NCI-H2107 treated with DMSO at 0.1 percent for 48 hours (cell line): ENCODE measurements at regions not wholly inside any gene's neighbourhood (a gene's known extent, or its start where the extent isn't known, plus 50 kb on each side); places are given as distances from the start of the nearest gene placed in this dataset.

ENCODE experiments used
- DNase-seq: peaks from one replicate; lab custom pipeline; 2025; ENCODE audit not compliant: unreplicated experiment; lab: John Stamatoyannopoulos, UW

DNA sequence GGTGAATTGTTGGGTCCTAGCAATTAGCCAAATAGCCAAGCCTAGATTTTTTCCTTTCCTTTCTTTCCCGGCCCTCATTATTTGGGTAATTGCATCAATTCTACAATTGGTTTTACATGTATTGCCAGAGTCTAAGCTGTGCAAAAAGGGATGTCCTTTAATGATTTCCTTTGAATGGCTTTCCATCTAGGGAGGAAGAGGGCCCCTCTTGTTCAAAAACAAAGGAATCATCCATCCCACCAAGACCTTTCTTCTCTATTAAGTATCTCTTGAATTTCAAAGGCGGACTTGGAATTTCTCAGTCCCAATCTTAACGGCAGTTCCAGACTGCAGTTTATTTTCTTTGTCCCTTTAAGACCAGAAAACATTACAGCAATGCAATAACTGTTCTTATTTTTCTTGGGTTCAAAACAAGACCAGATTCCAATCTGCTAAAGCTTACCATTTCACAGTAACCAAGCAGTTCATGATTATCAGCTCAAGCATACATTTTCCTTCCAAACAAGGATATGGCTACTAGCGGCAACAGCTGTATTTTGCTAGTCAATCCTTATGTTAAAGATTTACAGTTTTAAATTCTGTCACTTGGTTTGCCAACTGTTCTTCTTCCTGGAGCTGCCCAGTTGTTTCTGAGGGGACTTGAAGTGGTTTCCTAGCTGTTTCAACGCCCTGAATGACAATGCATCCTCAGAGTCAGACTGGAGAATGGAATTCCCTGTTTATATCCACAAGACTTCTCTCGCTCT is 91.4 kb upstream of the LRIG1 start:
- DNase-seq, result no peak

- DNase-seq, result no peak
These were observed 92.3 kb upstream of the LRIG1 start for GRCh38 chr3:66592927-66593625.

- no peak for DNase-seq
These were observed 93.2 kb upstream of the LRIG1 start for GRCh38 chr3:66593978-66594377.

- DNase-seq, result no peak
These were observed 96.6 kb upstream of the LRIG1 start for GRCh38 chr3:66597308-66597863.

- DNase-seq, result no peak
These were observed 97.3 kb upstream of the LRIG1 start for GRCh38 chr3:66598168-66598567.

DNA sequence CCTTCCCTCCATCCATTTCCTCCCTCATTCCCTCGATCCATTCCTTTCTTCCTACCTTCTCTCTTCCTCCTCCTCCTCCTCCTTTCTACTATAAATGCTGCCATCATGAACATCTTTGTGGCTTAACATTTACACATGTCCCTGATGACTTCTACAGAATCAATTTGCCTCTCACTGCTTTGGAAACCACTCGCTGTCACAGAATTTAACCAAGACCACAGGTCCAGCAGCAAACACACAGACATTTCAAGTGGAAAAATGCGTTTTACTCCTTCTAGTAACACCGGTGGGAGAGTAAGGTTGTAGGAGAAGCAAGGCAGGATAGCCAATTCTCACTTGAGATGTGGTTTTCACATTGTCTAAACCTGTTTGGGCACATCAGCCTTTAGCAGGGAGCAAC is 101.4 kb upstream of the LRIG1 start:
- no peak for DNase-seq

DNA sequence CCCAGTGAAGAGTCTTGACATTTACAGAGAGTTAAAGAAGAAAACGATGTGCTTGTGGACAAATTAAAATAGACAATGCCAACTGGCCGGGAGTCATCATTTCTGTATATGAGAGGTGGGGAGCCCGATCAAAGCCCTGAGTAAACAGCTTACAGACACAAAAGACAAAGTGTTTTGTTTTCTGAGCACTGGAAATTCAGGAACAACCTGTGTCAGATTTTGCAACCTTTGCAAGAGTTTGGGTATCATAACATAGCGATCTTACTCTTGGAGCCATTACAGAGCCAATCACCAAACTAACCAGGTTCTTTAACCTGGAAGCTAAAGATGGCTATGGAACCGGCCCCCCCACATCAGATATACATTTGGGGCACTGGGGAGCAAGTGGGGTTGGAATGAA is 101.9 kb upstream of the LRIG1 start:
- no peak for DNase-seq

DNA sequence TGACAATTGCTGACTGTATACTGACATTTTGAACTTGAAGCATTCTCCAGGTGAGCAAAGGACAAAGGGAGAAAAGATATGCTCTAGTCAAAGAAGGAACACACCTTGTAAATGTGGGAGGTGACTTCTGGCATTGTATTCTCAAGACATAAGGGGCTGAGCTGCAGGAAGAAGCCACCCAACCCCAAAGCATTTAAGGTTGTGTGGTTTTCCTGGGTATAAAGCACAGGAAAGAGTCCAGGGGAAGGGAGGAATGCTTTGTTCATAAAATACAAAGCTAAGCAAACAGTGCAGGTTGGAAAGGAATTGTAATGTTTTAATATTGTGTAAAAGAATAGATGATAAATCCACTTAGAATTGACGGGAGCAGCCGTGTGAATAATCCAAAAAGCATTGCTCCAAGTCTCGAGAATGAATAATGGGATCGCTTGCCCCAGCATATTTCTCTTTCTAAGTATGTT is 102.4 kb upstream of the LRIG1 start:
- no peak for DNase-seq

- no peak for DNase-seq
These were observed 103.7 kb upstream of the LRIG1 start for GRCh38 chr3:66604481-66604880.

- no peak for DNase-seq
These were observed 105.3 kb upstream of the LRIG1 start for GRCh38 chr3:66606126-66606525.

- DNase-seq, result no peak
These were observed 106.0 kb upstream of the LRIG1 start for GRCh38 chr3:66606868-66607267.

GRCh38 chr3:66609660-66610561 is 109.1 kb upstream of the LRIG1 start:
- DNase-seq, result no peak

GRCh38 chr3:66610562-66610909 is 109.7 kb upstream of the LRIG1 start:
- no peak for DNase-seq

GRCh38 chr3:66615643-66616301 is 115.0 kb upstream of the LRIG1 start:
- DNase-seq, result no peak

GRCh38 chr3:66617351-66617750 is 116.5 kb upstream of the LRIG1 start:
- DNase-seq, result no peak

- no peak for DNase-seq
These were observed 117.2 kb upstream of the LRIG1 start for GRCh38 chr3:66618066-66618465.

DNA sequence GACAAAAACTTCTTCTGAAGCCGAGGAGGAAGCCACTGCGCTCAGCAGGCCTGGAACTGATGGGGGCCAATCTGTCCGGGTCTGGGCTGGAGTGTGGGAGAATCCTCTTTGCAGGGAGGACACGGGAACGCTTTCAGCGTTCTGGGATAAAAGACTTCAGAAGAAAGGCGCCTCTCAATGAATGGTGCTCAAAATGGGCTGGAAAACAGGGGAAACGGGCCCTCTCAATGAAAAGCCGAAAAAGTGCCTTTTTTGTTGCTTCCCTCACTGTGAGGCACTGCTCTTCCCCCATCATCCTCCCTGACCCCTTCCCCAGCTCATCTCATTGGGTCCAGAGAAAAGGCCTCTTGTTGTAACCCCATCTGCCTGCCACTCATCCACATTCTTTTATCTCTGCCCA is 119.5 kb upstream of the LRIG1 start:
- no peak for DNase-seq

DNA sequence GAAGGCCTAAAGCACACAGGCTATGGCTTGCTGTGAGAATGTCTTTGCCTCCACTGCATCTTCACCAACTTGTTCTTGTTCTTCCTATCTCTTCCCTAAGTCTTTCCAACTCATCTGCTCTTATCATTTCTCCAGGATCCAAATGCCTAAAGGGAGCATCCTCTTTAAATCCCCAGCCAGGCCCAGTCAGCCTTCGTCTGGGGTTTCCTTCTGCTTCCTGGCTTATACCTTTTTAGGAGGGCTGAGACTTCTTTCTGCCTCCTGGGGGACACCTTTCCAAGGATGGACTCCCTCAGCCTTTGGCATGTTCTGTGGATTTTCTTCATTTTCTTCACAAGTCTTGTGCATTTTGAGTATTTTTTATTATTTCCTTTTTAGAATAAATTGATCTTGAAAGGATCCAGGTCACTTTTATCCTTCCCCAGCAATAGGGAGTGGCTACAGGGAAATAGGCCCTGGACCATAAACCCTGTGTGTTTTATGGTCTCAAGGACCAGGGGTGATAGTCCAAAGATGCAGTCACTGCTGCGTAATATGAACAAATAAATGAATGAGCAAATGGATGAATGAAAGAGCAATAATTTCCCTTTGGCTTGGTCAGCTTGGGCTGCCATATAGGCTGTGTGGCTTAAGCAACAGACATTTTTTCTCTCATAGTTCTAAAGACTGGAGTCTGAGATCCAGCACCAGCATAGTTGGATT is 122.1 kb upstream of the LRIG1 start:
- DNase-seq, result no peak

- DNase-seq, result no peak
These were observed 124.8 kb upstream of the LRIG1 start for GRCh38 chr3:66625505-66626216.
